Neural cell (in vitro differentiated cells): ENCODE measurements at regions not wholly inside any gene's neighbourhood (a gene's known extent, or its start where the extent isn't known, plus 50 kb on each side); places are given as distances from the start of the nearest gene placed in this dataset.

Experiments used
- EZH2 ChIP-seq: fragments of 200-600, 300-800 bp; shearing (Covaris generic), sonication (generic); IDR thresholded peaks from 2 replicates; pipeline ENCODE4 v1.6.1; 2014; ENCODE audit warnings: antibody characterized with exemption, low read length, borderline replicate concordance, mild to moderate bottlenecking; ENCODE audit not compliant: insufficient read depth, poor library complexity, severe bottlenecking
- POLR2AphosphoS5 ChIP-seq: IDR thresholded peaks from 2 replicates; pipeline ENCODE4 v1.6.1; 2012
- RAD21 ChIP-seq: fragments of 450-650 bp; conservative IDR thresholded peaks from 2 replicates; pipeline ENCODE4 v1.6.1; 2014; ENCODE audit warnings: antibody characterized with exemption, mild to moderate bottlenecking, moderate library complexity
- SMC3 ChIP-seq: fragments of 450-650 bp; conservative IDR thresholded peaks from 2 replicates; pipeline ENCODE4 v1.6.1; 2014; ENCODE audit warnings: antibody characterized with exemption, mild to moderate bottlenecking, moderate library complexity; ENCODE audit not compliant: poor library complexity
- TF ChIP-seq, protein P1 (sequence below): fragments of 450-650 bp; IDR thresholded peaks from 2 replicates; pipeline ENCODE4 v1.5.1; 2014; ENCODE audit warnings: antibody characterized with exemption, mild to moderate bottlenecking, moderate library complexity; ENCODE audit not compliant: poor library complexity, severe bottlenecking
- TF ChIP-seq, protein P2 (sequence below): IDR thresholded peaks from 2 replicates; pipeline ENCODE4 v1.6.1; 2012; ENCODE audit warnings: borderline replicate concordance

DNA sequence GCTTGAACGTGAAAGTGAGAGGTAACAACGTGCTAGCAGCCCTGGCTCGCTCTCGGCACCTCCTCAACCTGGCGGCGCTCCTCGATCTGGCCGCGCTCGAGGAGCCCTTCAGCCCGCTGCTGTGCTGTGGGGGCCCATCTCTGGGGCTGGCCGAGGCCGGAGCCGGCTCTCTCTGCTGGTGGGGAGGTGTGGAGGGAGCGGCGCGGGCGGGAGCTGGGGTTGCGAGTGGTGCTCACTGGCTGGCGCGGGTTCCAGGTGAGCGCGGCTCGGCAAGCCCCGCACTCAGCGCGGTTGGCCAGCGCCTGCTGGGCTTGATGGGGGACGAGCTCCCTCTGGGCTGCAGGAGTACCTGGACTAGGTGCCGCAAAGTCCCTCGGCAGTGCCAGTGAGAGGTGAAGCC is 52.5 kb upstream of the RPS6KA2 start:
- TF ChIP-seq, protein P1, sequence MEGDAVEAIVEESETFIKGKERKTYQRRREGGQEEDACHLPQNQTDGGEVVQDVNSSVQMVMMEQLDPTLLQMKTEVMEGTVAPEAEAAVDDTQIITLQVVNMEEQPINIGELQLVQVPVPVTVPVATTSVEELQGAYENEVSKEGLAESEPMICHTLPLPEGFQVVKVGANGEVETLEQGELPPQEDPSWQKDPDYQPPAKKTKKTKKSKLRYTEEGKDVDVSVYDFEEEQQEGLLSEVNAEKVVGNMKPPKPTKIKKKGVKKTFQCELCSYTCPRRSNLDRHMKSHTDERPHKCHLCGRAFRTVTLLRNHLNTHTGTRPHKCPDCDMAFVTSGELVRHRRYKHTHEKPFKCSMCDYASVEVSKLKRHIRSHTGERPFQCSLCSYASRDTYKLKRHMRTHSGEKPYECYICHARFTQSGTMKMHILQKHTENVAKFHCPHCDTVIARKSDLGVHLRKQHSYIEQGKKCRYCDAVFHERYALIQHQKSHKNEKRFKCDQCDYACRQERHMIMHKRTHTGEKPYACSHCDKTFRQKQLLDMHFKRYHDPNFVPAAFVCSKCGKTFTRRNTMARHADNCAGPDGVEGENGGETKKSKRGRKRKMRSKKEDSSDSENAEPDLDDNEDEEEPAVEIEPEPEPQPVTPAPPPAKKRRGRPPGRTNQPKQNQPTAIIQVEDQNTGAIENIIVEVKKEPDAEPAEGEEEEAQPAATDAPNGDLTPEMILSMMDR = no peak
- TF ChIP-seq SMC3 = no peak
- TF ChIP-seq POLR2AphosphoS5 = no peak
- TF ChIP-seq EZH2 = no peak
- TF ChIP-seq, protein P2, sequence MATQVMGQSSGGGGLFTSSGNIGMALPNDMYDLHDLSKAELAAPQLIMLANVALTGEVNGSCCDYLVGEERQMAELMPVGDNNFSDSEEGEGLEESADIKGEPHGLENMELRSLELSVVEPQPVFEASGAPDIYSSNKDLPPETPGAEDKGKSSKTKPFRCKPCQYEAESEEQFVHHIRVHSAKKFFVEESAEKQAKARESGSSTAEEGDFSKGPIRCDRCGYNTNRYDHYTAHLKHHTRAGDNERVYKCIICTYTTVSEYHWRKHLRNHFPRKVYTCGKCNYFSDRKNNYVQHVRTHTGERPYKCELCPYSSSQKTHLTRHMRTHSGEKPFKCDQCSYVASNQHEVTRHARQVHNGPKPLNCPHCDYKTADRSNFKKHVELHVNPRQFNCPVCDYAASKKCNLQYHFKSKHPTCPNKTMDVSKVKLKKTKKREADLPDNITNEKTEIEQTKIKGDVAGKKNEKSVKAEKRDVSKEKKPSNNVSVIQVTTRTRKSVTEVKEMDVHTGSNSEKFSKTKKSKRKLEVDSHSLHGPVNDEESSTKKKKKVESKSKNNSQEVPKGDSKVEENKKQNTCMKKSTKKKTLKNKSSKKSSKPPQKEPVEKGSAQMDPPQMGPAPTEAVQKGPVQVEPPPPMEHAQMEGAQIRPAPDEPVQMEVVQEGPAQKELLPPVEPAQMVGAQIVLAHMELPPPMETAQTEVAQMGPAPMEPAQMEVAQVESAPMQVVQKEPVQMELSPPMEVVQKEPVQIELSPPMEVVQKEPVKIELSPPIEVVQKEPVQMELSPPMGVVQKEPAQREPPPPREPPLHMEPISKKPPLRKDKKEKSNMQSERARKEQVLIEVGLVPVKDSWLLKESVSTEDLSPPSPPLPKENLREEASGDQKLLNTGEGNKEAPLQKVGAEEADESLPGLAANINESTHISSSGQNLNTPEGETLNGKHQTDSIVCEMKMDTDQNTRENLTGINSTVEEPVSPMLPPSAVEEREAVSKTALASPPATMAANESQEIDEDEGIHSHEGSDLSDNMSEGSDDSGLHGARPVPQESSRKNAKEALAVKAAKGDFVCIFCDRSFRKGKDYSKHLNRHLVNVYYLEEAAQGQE = no peak
- no peak for TF ChIP-seq RAD21
